ENCODE measurements at regions not wholly inside any gene's neighbourhood (a gene's known extent, or its start where the extent isn't known, plus 50 kb on each side); places are given as distances from the start of the nearest gene placed in this dataset.
A peak's percentile ranks its signal among the peaks of the same experiment; 100 is the strongest.

DNA sequence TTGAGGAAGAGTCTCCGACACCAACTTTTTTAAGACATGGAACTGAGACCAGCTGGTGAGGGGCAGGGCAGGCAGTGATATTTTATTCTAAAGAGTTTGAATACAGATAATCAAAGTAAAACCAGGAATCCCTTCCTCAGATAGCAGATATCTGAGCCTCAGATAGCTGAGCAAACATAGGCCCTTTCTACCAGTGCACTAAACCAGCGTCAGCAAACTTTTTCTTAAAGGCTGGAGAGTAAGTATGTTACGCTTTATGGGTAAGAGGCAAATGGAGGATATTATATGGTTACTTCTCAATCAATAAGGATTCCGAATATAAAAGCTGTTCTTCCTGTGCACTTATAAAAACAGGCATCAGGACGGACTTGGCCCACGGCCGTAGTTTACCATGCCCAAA lies 73.9 kb downstream of the WNT5A start:
- TF ChIP-seq, protein P1, sequence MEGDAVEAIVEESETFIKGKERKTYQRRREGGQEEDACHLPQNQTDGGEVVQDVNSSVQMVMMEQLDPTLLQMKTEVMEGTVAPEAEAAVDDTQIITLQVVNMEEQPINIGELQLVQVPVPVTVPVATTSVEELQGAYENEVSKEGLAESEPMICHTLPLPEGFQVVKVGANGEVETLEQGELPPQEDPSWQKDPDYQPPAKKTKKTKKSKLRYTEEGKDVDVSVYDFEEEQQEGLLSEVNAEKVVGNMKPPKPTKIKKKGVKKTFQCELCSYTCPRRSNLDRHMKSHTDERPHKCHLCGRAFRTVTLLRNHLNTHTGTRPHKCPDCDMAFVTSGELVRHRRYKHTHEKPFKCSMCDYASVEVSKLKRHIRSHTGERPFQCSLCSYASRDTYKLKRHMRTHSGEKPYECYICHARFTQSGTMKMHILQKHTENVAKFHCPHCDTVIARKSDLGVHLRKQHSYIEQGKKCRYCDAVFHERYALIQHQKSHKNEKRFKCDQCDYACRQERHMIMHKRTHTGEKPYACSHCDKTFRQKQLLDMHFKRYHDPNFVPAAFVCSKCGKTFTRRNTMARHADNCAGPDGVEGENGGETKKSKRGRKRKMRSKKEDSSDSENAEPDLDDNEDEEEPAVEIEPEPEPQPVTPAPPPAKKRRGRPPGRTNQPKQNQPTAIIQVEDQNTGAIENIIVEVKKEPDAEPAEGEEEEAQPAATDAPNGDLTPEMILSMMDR (IDR thresholded peaks at IDR 0.05) = no peak

DNA sequence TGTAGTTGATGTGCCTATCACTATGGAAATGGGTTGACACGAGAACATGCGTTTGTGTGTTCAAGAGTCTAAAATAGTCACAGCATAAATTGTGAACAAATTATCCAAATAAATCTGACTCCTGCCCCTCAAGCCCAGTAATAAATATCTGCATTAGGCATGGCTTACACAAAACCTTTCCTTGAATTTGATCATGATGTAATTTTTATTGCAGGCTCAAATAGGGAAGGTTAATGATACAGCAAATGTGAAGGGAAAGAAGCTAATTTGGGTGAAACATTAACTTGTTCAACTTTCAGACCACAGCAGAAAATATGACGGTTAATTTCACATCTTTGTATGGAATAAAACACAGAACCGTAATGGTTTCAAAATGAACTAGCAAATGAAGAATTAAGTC lies 74.6 kb downstream of the WNT5A start:
- TF ChIP-seq, protein P1 (IDR thresholded peaks at IDR 0.05) = no peak

DNA sequence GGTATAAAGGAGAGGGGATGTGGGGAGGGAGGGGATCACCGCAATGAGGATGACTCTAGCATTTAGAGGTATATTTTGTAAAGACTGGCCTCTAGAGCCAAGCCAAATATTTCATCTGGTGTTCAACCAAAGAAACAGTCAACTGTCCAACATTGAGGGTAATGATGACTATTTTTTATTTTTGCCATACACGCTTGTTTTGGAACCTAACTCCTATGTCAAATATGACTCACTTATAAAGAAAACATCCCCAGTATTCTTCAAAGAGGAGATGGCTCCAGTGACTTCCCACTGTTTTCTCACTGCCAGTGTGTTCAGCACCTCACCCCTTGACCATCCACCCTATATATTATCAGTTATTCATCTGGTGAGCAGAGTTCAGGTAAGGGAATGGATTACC lies 77.3 kb downstream of the WNT5A start:
- TF ChIP-seq, protein P1 (IDR thresholded peaks at IDR 0.05) = no peak

DNA sequence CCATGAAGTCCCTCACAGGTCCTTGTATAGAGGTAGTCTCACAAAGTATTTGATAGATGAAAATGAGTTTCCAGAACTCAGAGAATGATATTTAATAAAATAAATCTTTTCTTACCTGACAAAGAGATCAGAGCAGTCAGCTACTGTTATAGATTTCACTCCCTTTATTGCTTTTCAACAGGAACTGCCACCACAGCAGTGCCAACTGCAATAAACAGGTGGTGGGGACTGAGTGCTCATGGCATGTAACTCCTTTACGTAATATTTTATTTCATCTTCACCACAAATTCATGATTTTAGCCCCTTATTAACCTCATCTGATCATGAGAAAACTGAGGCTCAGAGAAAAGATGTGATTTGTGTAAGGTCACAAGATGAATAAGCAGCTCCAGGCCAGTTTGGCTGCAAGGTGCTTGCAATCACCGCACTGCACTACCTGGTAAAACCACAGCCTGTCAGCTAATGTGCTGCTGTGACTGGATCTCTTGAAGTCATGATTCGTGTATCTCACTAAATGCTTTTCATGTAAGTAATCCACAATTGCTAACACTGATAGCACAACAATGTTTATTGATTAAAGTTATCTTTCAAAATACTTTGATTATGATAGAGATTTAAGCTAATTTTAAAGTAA lies 78.8 kb downstream of the WNT5A start:
- TF ChIP-seq, protein P1 (IDR thresholded peaks at IDR 0.05) = no peak

DNA sequence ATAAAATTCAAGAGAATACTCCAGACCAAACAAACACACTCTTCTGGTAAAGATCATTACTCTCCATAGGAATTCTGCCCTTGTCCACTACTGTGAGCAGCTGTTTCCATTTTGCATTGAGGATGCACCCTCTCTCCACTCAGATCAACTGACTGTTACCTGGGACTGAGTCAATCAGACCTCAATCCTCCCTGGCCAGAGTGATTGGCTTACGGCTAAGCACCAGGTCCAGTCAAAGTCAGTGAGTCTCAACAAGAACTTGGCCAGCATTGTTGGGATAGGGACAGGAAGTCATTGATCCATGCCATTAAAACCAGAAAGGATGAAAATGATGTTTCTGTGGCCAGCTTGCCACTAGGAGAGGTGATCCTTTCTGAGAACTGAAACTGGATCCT lies 79.7 kb downstream of the WNT5A start:
- TF ChIP-seq, protein P1 (IDR thresholded peaks at IDR 0.05) = no peak

DNA sequence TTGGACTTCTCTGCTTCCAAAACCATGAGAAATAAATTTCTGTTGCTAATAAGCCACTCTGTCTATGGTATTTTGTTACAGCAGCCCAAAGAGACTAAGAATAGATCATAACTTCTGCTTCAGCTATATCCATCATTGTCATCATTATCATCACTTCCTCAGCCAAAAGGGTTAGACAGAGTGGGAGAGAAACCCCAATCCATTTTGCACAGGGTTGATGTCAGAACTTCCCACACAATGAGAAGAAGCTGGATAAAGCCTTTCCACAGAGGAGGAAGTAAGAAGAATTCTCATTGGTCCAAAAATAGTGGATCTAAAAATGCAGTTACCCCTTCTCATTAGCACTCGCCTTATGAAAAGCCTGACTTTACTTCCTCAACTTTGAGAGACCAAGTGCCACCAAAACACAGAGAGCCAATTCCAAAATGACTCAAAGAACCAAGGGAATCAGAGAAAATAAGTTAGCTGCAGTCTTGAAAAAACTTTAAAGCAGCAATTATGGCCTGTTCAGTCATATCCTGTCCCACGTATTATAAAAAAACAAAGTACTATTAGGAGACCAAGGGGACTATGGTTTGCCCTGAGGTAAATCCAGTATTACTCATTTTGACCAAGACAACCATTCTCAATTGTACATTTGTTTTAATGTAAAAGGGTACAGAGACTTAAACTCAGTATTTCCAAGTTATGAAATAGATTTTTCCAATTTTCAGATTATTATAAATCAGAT lies 80.2 kb downstream of the WNT5A start:
- TF ChIP-seq, protein P1 (IDR thresholded peaks at IDR 0.05) = no peak

DNA sequence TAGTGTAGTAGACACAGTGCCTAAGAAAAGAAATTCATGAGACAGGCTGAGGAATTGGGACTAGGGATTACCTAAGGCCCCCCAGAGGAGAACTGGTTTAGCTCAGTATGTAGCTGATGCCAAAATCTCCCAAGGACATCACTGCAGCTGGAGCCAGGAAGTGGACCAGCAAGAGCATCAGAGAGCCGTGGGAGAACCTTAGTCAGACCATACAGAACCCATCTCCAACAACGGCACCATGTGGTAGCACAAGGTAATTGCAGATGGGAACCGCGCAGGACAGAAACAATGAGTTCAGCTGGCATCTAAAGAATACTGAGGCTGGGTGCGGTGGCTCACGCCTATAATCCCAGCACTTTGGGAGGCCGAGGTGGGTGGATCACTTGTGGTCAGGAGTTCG lies 81.7 kb downstream of the WNT5A start:
- TF ChIP-seq, protein P1 (IDR thresholded peaks at IDR 0.05) = peak; percentile 48
